KMS-11 (cell line): ENCODE measurements at regions not wholly inside any gene's neighbourhood (a gene's known extent, or its start where the extent isn't known, plus 50 kb on each side); places are given as distances from the start of the nearest gene placed in this dataset.

Experiments
- H2AFZ ChIP-seq: fragments of 200-600 bp; sonication (generic); 2 replicates; pipeline ENCODE4 v1.6.1; 2016; ENCODE audit warnings: antibody characterized with exemption, mixed run types, low read depth
- H3K27ac ChIP-seq: fragments of 200-600 bp; sonication (generic); 2 replicates; pipeline ENCODE4 v1.6.1; 2016; ENCODE audit warnings: mild to moderate bottlenecking, mixed run types
- H3K27me3 ChIP-seq: fragments of 200-600 bp; sonication (generic); 2 replicates; pipeline ENCODE4 v1.6.1; 2017; ENCODE audit warnings: mild to moderate bottlenecking, low read depth, mixed run types, moderate library complexity; ENCODE audit not compliant: insufficient read depth
- H3K36me3 ChIP-seq: fragments of 200-600 bp; sonication (generic); 2 replicates; pipeline ENCODE4 v1.6.1; 2017; ENCODE audit warnings: mild to moderate bottlenecking, mixed run types; ENCODE audit not compliant: insufficient read depth
- H3K4me1 ChIP-seq: fragments of 200-600 bp; sonication (generic); 2 replicates; pipeline ENCODE4 v1.6.1; 2016; ENCODE audit warnings: mild to moderate bottlenecking, low read depth, mixed run types; ENCODE audit not compliant: poor library complexity, severe bottlenecking
- H3K4me2 ChIP-seq: fragments of 200-600 bp; sonication (generic); 2 replicates; pipeline ENCODE4 v1.7.0; 2016; ENCODE audit warnings: mild to moderate bottlenecking, mixed run types
- H3K4me3 ChIP-seq: fragments of 200-600 bp; sonication (generic); IDR thresholded peaks from 2 replicates; pipeline ENCODE4 v1.6.1; 2017; ENCODE audit warnings: low read depth, low read length, mixed read lengths; ENCODE audit not compliant: insufficient read depth
- H3K79me2 ChIP-seq: fragments of 200-600 bp; sonication (generic); 2 replicates; pipeline ENCODE4 v1.6.1; 2016; ENCODE audit warnings: low read depth, mixed run types; ENCODE audit not compliant: insufficient read depth
- H3K9ac ChIP-seq: fragments of 200-600 bp; sonication (generic); 2 replicates; pipeline ENCODE4 v1.6.1; 2016; ENCODE audit warnings: mild to moderate bottlenecking, mixed run types
- H4K20me1 ChIP-seq: fragments of 200-600 bp; sonication (generic); 2 replicates; pipeline ENCODE4 v1.6.1; 2016; ENCODE audit warnings: mild to moderate bottlenecking, mixed run types; ENCODE audit not compliant: insufficient read depth
- CTCF ChIP-seq: fragments of 200-600 bp; sonication (generic); conservative IDR thresholded peaks from 2 replicates; pipeline ENCODE4 v1.6.1; 2017; ENCODE audit warnings: low read depth, mild to moderate bottlenecking, antibody characterized with exemption, low read length, moderate library complexity, mixed read lengths

GRCh38 chr6:5946701-5947100 lies 60.0 kb downstream of the NRN1 start:
- Histone ChIP-seq H3K4me3 (no peak overlapping the region), H3K27ac (no peak overlapping the region), H3K9ac (no peak overlapping the region), H3K27me3 (no peaks in the 10 kb centered on the region), H3K36me3 (no peaks in the 10 kb centered on the region), H3K79me2 (no peaks in the 10 kb centered on the region), H4K20me1 (no peaks in the 10 kb centered on the region), H3K4me2 (no peak overlapping the region), H3K4me1 (no peaks in the 10 kb centered on the region), H2AFZ (no peak overlapping the region)
- TF ChIP-seq CTCF: no peak

- TF ChIP-seq CTCF: no peak
Observed at GRCh38 chr6:5946181-5946580, 60.5 kb downstream of the NRN1 start.

GRCh38 chr6:5943591-5943990 lies 63.1 kb downstream of the NRN1 start:
- no peak for TF ChIP-seq CTCF
- Histone ChIP-seq H3K4me2 (no peak overlapping the region), H3K79me2 (no peaks in the 10 kb centered on the region), H3K4me3 (no peak overlapping the region), H3K9ac (no peak overlapping the region), H3K27me3 (no peaks in the 10 kb centered on the region), H3K27ac (no peak overlapping the region), H4K20me1 (no peaks in the 10 kb centered on the region), H3K36me3 (no peaks in the 10 kb centered on the region), H3K4me1 (no peaks in the 10 kb centered on the region), H2AFZ (no peak overlapping the region)

More at GRCh38 chr6:5946181-5946580, 60.5 kb downstream of the NRN1 start:
- H4K20me1 ChIP-seq: no peaks in the 10 kb centered on the region
- H3K27ac ChIP-seq: no peak overlapping the region
- no peaks in the 10 kb centered on the region for H3K27me3 ChIP-seq
- H3K9ac ChIP-seq: no peak overlapping the region
- no peak overlapping the region for H3K4me3 ChIP-seq
- no peak overlapping the region for H2AFZ ChIP-seq
- no peaks in the 10 kb centered on the region for H3K36me3 ChIP-seq
- no peaks in the 10 kb centered on the region for H3K4me1 ChIP-seq
- H3K79me2 ChIP-seq: no peaks in the 10 kb centered on the region
- no peak overlapping the region for H3K4me2 ChIP-seq

GRCh38 chr6:5942591-5942990 lies 64.1 kb downstream of the NRN1 start:
- Histone ChIP-seq H3K4me2 (no peak overlapping the region), H3K79me2 (no peaks in the 10 kb centered on the region), H3K36me3 (no peaks in the 10 kb centered on the region), H3K27ac (no peak overlapping the region), H3K9ac (no peak overlapping the region), H2AFZ (no peak overlapping the region), H3K4me1 (no peaks in the 10 kb centered on the region), H3K27me3 (no peaks in the 10 kb centered on the region), H4K20me1 (no peaks in the 10 kb centered on the region), H3K4me3 (no peak overlapping the region)
- no peak for TF ChIP-seq CTCF

GRCh38 chr6:5941188-5941587 lies 65.5 kb downstream of the NRN1 start:
- no peak overlapping the region for H3K4me3 ChIP-seq
- no peak overlapping the region for H3K27ac ChIP-seq
- no peaks in the 10 kb centered on the region for H3K36me3 ChIP-seq
- H3K9ac ChIP-seq: no peak overlapping the region
- H2AFZ ChIP-seq: no peak overlapping the region
- TF ChIP-seq CTCF: no peak
- no peaks in the 10 kb centered on the region for H3K79me2 ChIP-seq
- H3K4me2 ChIP-seq: no peak overlapping the region
- no peaks in the 10 kb centered on the region for H3K4me1 ChIP-seq
- H4K20me1 ChIP-seq: no peaks in the 10 kb centered on the region
- no peaks in the 10 kb centered on the region for H3K27me3 ChIP-seq
